HCT116 (cell line): ENCODE measurements at regions not wholly inside any gene's neighbourhood (a gene's known extent, or its start where the extent isn't known, plus 50 kb on each side); places are given as distances from the start of the nearest gene placed in this dataset.

ENCODE experiments used
- MAX ChIP-seq: IDR thresholded peaks from 2 replicates; pipeline ENCODE4 v1.6.1; 2012
- REST ChIP-seq: IDR thresholded peaks from 2 replicates; pipeline ENCODE4 v1.6.1; 2012; ENCODE audit warnings: low read depth
- TF ChIP-seq, protein P1 (sequence below), 3 experiments: fragments of 200-600 bp in 1 of 3; sonication (generic) in 1 of 3; IDR thresholded peaks in 2 of 3; conservative IDR thresholded peaks in 1 of 3; 2 replicates each; pipeline ENCODE4 v1.5.1; 2012 to 2017; ENCODE audit warnings: low read depth in 2 of 3, low read length in 2 of 3, antibody characterized with exemption in 1 of 3, borderline replicate concordance in 1 of 3, control low read depth in 1 of 3, mild to moderate bottlenecking in 1 of 3, mixed read lengths in 1 of 3, mixed run types in 1 of 3, moderate library complexity in 1 of 3; ENCODE audit not compliant: insufficient read depth in 1 of 3

DNA sequence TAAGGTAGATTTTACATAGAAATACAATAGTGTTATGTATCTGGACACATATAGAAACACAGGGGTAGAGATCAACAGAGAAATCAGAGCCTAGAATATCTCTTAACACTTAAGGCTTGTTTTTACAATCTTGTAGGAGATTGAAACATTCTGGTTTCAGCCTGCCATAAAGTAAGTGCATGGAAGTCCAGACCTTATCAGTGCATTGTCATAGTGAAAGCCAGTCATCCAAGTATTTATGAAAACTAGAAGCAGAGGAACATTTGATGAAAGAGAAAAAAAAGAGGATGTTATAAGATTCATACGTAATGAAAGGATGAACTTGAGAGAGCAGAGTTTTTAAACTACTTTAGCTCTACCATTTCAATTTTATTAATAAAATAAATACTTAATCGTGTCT, 194.3 kb upstream of the TRPC7 start:
- TF ChIP-seq, protein P1, sequence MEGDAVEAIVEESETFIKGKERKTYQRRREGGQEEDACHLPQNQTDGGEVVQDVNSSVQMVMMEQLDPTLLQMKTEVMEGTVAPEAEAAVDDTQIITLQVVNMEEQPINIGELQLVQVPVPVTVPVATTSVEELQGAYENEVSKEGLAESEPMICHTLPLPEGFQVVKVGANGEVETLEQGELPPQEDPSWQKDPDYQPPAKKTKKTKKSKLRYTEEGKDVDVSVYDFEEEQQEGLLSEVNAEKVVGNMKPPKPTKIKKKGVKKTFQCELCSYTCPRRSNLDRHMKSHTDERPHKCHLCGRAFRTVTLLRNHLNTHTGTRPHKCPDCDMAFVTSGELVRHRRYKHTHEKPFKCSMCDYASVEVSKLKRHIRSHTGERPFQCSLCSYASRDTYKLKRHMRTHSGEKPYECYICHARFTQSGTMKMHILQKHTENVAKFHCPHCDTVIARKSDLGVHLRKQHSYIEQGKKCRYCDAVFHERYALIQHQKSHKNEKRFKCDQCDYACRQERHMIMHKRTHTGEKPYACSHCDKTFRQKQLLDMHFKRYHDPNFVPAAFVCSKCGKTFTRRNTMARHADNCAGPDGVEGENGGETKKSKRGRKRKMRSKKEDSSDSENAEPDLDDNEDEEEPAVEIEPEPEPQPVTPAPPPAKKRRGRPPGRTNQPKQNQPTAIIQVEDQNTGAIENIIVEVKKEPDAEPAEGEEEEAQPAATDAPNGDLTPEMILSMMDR (IDR thresholded peaks at IDR 0.05 in 2 of 3, conservative IDR thresholded peaks at IDR 0.05 in 1 of 3; ENCODE audit: borderline replicate concordance in 1 of 3, insufficient read depth in 1 of 3, low read depth in 2 of 3, low read length in 2 of 3) = no peak
- no peak for TF ChIP-seq MAX
- TF ChIP-seq REST = no peak
